H1 (cell line): ENCODE measurements at regions not wholly inside any gene's neighbourhood (a gene's known extent, or its start where the extent isn't known, plus 50 kb on each side); places are given as distances from the start of the nearest gene placed in this dataset.

Source experiments
- GTF2F1 ChIP-seq: IDR thresholded peaks from 2 replicates; pipeline ENCODE4 v1.6.1; 2012; ENCODE audit warnings: low read depth, low read length, improper control_type of control experiment, borderline replicate concordance
- JUND ChIP-seq: IDR thresholded peaks from 2 replicates; pipeline ENCODE4 v1.6.1; 2011; ENCODE audit warnings: mild to moderate bottlenecking, improper control_type of control experiment, low read length
- SRF ChIP-seq: IDR thresholded peaks from 2 replicates; pipeline ENCODE4 v1.6.1; 2011; ENCODE audit warnings: mild to moderate bottlenecking, low read depth, low read length, moderate library complexity
- TBP ChIP-seq: IDR thresholded peaks from 2 replicates; pipeline ENCODE4 v1.6.1; 2011; ENCODE audit warnings: low read depth, low read length, improper control_type of control experiment
- TCF12 ChIP-seq: IDR thresholded peaks from 2 replicates; pipeline ENCODE4 v1.6.1; 2011; ENCODE audit warnings: low read depth, mild to moderate bottlenecking, low read length
- TF ChIP-seq, protein P1 (sequence below): IDR thresholded peaks from 2 replicates; pipeline ENCODE4 v1.6.1; 2012; ENCODE audit warnings: inconsistent platforms
- TF ChIP-seq, protein P2 (sequence below): IDR thresholded peaks from 2 replicates; pipeline ENCODE4 v1.6.1; 2012; ENCODE audit warnings: low read length, inconsistent platforms

DNA sequence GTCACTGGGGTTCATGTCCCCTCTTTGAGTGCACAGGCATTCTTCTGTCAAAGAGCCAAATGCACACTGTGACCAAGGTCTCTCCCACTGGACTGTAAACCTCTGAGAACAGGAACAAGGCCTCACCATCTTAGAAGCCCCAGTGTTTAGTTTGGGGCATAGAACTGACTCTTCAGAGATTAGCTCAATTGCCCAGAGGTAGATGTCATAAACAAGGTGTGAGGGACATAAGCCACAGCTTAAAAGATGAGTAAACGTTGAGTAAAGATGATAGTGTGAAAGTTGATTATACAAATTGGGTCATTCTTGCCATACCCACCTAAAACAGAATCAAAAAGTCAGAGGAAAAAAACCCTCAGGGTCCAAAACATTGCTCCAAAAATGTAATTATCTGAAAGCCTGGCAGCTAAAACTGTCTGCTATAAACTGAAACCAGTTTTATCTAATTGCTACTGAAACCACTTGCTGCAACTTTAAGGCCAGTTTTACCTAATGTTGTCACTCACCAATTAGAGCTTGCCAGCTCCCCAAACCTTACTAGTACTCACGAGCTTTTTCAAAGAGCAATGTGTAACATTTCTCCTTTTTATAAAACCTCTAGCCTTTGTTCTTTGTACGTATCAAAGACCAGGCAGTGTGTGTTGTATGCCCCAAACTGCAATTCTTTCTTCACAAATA, 415.2 kb downstream of the RAP2B start (continued):
- TF ChIP-seq, protein P1, sequence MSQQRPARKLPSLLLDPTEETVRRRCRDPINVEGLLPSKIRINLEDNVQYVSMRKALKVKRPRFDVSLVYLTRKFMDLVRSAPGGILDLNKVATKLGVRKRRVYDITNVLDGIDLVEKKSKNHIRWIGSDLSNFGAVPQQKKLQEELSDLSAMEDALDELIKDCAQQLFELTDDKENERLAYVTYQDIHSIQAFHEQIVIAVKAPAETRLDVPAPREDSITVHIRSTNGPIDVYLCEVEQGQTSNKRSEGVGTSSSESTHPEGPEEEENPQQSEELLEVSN: no peak
- TF ChIP-seq JUND: no peak
- TF ChIP-seq, protein P2, sequence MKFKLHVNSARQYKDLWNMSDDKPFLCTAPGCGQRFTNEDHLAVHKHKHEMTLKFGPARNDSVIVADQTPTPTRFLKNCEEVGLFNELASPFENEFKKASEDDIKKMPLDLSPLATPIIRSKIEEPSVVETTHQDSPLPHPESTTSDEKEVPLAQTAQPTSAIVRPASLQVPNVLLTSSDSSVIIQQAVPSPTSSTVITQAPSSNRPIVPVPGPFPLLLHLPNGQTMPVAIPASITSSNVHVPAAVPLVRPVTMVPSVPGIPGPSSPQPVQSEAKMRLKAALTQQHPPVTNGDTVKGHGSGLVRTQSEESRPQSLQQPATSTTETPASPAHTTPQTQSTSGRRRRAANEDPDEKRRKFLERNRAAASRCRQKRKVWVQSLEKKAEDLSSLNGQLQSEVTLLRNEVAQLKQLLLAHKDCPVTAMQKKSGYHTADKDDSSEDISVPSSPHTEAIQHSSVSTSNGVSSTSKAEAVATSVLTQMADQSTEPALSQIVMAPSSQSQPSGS: no peak
- TF ChIP-seq GTF2F1: no peak
- TF ChIP-seq TCF12: no peak
- no peak for TF ChIP-seq SRF
- no peak for TF ChIP-seq TBP
